HL-60 (cell line): ENCODE measurements at regions not wholly inside any gene's neighbourhood (a gene's known extent, or its start where the extent isn't known, plus 50 kb on each side); places are given as distances from the start of the nearest gene placed in this dataset.

Experiments used
- POLR2AphosphoS5 ChIP-seq: IDR thresholded peaks from 2 replicates; pipeline ENCODE4 v1.6.1; 2012; ENCODE audit warnings: low read depth
- SPI1 ChIP-seq: IDR thresholded peaks from 2 replicates; pipeline ENCODE4 v1.6.1; 2012; ENCODE audit warnings: low read depth, mild to moderate bottlenecking, borderline replicate concordance
- TF ChIP-seq, protein P1 (sequence below): IDR thresholded peaks from one replicate; pipeline ENCODE4 v1.5.1; 2011; ENCODE audit warnings: low read length, control low read depth, inconsistent platforms; ENCODE audit not compliant: insufficient read depth
- TF ChIP-seq, protein P2 (sequence below): IDR thresholded peaks from 2 replicates; pipeline ENCODE4 v1.6.1; 2012; ENCODE audit warnings: low read depth; ENCODE audit not compliant: insufficient replicate concordance

DNA sequence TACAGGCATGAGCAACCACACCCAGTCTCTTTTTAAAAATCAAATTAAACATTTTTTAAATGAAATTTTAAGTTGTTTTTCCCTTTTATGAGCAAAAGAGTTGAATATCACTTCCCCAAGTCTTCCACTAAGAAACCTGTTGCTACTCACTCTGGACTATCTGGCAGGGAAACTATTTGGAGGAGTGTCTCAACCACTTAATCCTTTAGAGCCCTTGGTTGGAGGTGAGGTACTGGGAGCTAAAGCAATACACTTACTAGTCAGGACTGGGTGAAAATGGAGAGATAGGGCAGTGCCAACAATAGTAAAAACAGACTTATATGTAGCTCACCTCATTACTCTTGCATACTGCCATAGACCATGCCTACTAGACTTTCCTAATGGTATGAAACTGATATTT, 135.5 kb downstream of the RND3 start:
- TF ChIP-seq, protein P1, sequence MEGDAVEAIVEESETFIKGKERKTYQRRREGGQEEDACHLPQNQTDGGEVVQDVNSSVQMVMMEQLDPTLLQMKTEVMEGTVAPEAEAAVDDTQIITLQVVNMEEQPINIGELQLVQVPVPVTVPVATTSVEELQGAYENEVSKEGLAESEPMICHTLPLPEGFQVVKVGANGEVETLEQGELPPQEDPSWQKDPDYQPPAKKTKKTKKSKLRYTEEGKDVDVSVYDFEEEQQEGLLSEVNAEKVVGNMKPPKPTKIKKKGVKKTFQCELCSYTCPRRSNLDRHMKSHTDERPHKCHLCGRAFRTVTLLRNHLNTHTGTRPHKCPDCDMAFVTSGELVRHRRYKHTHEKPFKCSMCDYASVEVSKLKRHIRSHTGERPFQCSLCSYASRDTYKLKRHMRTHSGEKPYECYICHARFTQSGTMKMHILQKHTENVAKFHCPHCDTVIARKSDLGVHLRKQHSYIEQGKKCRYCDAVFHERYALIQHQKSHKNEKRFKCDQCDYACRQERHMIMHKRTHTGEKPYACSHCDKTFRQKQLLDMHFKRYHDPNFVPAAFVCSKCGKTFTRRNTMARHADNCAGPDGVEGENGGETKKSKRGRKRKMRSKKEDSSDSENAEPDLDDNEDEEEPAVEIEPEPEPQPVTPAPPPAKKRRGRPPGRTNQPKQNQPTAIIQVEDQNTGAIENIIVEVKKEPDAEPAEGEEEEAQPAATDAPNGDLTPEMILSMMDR = no peak
- TF ChIP-seq POLR2AphosphoS5 (no peak), SPI1 (no peak)
- TF ChIP-seq, protein P2, sequence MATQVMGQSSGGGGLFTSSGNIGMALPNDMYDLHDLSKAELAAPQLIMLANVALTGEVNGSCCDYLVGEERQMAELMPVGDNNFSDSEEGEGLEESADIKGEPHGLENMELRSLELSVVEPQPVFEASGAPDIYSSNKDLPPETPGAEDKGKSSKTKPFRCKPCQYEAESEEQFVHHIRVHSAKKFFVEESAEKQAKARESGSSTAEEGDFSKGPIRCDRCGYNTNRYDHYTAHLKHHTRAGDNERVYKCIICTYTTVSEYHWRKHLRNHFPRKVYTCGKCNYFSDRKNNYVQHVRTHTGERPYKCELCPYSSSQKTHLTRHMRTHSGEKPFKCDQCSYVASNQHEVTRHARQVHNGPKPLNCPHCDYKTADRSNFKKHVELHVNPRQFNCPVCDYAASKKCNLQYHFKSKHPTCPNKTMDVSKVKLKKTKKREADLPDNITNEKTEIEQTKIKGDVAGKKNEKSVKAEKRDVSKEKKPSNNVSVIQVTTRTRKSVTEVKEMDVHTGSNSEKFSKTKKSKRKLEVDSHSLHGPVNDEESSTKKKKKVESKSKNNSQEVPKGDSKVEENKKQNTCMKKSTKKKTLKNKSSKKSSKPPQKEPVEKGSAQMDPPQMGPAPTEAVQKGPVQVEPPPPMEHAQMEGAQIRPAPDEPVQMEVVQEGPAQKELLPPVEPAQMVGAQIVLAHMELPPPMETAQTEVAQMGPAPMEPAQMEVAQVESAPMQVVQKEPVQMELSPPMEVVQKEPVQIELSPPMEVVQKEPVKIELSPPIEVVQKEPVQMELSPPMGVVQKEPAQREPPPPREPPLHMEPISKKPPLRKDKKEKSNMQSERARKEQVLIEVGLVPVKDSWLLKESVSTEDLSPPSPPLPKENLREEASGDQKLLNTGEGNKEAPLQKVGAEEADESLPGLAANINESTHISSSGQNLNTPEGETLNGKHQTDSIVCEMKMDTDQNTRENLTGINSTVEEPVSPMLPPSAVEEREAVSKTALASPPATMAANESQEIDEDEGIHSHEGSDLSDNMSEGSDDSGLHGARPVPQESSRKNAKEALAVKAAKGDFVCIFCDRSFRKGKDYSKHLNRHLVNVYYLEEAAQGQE = no peak
